NT2/D1 (cell line): ENCODE measurements at regions not wholly inside any gene's neighbourhood (a gene's known extent, or its start where the extent isn't known, plus 50 kb on each side); places are given as distances from the start of the nearest gene placed in this dataset.

ENCODE experiments used
- DNase-seq: peaks from one replicate; pipeline ENCODE4 v3.0.0-alpha.2; 2011; ENCODE audit warnings: low read depth, low spot score
- H3K27me3 ChIP-seq: 2 replicates; pipeline ENCODE4 v1.6.0; 2011; ENCODE audit warnings: mild to moderate bottlenecking; ENCODE audit not compliant: insufficient read length, insufficient read depth
- H3K36me3 ChIP-seq: 2 replicates; pipeline ENCODE4 v1.6.1; 2011; ENCODE audit warnings: mild to moderate bottlenecking, low read length, mixed read lengths; ENCODE audit not compliant: insufficient read depth, insufficient read length
- H3K4me1 ChIP-seq: 2 replicates; pipeline ENCODE4 v1.5.1; 2011; ENCODE audit not compliant: insufficient read depth, insufficient read length
- H3K4me3 ChIP-seq: 2 replicates; pipeline ENCODE4 v1.5.1; 2011; ENCODE audit warnings: low read depth; ENCODE audit not compliant: insufficient read length
- H3K9ac ChIP-seq: 2 replicates; pipeline ENCODE4 v1.6.0; 2011; ENCODE audit warnings: low read depth; ENCODE audit not compliant: insufficient read length
- H3K9me3 ChIP-seq: 2 replicates; pipeline ENCODE4 v1.5.1; 2011; ENCODE audit warnings: mild to moderate bottlenecking, low read length; ENCODE audit not compliant: insufficient read depth
- SUZ12 ChIP-seq: IDR thresholded peaks from 2 replicates; pipeline ENCODE4 v1.6.1; 2011; ENCODE audit not compliant: insufficient read length, insufficient read depth; ENCODE audit errors: extremely low read depth
- YY1 ChIP-seq: IDR thresholded peaks from 2 replicates; pipeline ENCODE4 v1.6.1; 2011; ENCODE audit not compliant: insufficient read length, insufficient read depth
- ZNF274 ChIP-seq: IDR thresholded peaks from 2 replicates; pipeline ENCODE4 v1.6.1; 2011; ENCODE audit warnings: mild to moderate bottlenecking, low read depth, low read length

- no peak for TF ChIP-seq SUZ12
- no peak for TF ChIP-seq ZNF274
- TF ChIP-seq YY1: no peak
- H3K4me1 ChIP-seq: no peaks in the 10 kb centered on the region
- no peak overlapping the region for H3K4me3 ChIP-seq
- no peaks in the 10 kb centered on the region for H3K27me3 ChIP-seq
- no peaks in the 10 kb centered on the region for H3K36me3 ChIP-seq
- H3K9ac ChIP-seq: no peak overlapping the region
- no peaks in the 10 kb centered on the region for H3K9me3 ChIP-seq
- no peak for DNase-seq
These were observed 623.3 kb downstream of the LRFN5 start for GRCh38 chr14:42229976-42230375.

GRCh38 chr14:42229294-42229693, 622.6 kb downstream of the LRFN5 start:
- Histone ChIP-seq H3K9me3 (no peaks in the 10 kb centered on the region), H3K4me1 (no peaks in the 10 kb centered on the region), H3K27me3 (no peaks in the 10 kb centered on the region), H3K36me3 (no peaks in the 10 kb centered on the region), H3K9ac (no peak overlapping the region), H3K4me3 (no peak overlapping the region)
- TF ChIP-seq YY1: no peak
- no peak for TF ChIP-seq SUZ12
- TF ChIP-seq ZNF274: no peak
- no peak for DNase-seq

DNA sequence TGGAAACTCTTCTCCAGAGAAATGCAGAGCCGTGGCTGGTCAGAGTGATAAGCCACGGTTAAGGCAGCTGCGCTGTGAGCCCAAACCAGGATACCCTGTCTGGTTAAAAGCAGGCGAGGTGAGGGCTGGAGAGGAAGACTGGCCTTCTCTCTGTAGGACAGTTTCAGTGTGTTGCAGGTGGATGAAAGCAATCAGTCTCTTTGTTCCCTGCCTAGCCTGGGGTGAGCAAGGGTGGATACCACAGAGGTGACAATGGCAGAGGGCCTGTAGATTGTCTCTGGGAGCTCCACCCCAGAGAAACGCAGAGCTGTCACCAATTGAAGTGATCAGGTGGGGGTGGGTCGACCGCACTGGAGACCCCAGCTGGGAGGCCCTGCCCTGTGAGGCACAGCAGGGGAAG, 621.9 kb downstream of the LRFN5 start:
- H3K9me3 ChIP-seq: no peaks in the 10 kb centered on the region
- H3K4me3 ChIP-seq: no peak overlapping the region
- no peaks in the 10 kb centered on the region for H3K4me1 ChIP-seq
- H3K9ac ChIP-seq: no peak overlapping the region
- H3K36me3 ChIP-seq: no peaks in the 10 kb centered on the region
- TF ChIP-seq SUZ12: no peak
- no peak for TF ChIP-seq ZNF274
- H3K27me3 ChIP-seq: no peaks in the 10 kb centered on the region
- DNase-seq: no peak

DNA sequence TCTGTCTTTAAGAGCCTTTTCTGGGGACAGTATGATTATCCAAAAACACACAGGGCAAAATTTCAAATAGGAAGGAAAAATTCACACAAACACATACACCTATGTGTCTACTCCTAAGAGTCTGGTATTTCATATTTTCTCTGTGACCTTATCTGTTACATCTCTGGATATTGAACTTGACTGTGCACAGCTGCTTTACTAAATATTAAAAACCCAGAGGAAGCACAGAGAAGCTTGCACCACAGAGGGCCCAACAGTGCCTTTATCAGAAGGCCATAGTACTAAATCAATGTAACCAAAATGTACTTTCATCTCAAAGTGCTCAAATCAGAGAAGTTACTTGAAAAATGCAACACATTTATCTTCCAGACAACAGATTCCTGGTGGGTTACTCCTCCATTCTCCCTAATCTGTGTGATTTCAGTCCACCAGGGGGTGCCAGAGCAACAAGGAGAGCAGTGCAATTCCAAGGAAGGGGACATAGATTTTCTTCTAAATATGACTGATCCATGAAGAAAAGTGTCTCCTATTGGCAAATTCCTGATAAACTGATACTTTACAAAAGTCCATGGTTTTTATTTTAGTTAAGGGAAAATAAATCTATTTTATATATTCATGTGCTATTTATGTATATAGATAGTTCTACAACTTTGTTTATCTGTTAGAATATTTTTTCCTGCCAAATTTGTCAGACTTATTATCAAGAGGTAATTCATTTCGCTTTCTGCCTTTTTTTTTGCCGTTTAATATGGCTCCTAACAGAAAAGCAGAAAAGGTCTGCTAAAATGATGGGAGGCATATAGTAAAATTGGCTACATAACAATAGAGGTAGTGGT, 617.6 kb downstream of the LRFN5 start:
- Histone ChIP-seq H3K36me3 (no peaks in the 10 kb centered on the region), H3K4me3 (no peak overlapping the region), H3K27me3 (no peaks in the 10 kb centered on the region), H3K9me3 (no peaks in the 10 kb centered on the region), H3K9ac (no peak overlapping the region), H3K4me1 (no peaks in the 10 kb centered on the region)
- TF ChIP-seq SUZ12 (no peak), ZNF274 (no peak), YY1 (no peak)
- peak; percentile 38 for DNase-seq

DNA sequence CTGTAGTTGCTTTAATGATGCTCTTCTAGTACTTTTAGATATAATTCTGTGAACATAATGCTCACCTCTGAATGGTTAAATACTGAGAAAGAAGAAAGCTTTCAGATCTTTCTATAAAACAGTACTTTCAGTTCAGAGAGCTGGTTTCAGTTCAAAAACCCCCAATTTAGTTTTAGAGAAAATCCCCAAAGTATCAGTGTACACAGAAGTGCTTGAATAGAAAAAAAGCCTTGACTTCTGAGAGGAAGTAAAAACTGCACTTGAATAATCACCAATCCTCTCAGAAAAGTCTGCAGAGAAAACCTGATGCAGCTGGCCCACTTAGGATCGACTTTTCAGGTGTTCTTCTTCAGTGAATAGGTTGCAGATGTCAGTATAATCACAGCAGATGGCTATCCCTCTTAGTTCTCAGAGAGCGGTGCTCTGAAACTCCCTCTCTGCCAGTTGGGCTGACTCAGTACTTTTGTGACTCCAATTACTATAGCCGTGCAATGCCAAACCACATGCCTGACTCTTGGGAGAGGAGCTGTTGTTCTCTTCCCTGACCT, 616.3 kb downstream of the LRFN5 start:
- Histone ChIP-seq H3K36me3 (no peaks in the 10 kb centered on the region), H3K27me3 (no peaks in the 10 kb centered on the region), H3K9ac (no peak overlapping the region), H3K4me3 (no peak overlapping the region), H3K9me3 (no peaks in the 10 kb centered on the region), H3K4me1 (no peaks in the 10 kb centered on the region)
- no peak for TF ChIP-seq YY1
- TF ChIP-seq ZNF274: no peak
- TF ChIP-seq SUZ12: no peak
- no peak for DNase-seq

DNA sequence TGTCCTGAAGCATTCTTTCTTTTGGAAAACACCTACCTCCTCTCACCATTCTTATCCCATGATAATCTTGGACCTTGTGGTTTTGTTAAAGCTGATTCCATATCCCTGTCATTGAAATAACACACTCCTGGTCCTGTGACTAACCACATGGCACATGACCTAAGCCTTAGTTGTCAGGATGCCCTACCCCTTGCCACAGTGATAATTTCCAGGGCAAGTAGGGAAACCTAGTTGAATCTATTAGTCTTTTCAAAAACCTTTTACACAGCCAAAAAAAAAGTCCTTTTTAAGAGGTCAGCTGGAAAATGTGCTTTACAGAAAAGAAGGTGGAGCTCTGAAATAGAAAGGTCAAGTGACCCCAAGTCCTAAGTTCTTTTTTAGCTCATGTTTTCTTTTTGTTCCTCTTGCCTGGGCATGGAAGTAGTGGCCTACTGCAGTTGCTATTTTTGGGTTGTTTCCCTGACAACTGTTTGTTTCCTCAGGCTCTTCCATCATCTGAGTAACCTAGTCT, 608.4 kb downstream of the LRFN5 start:
- TF ChIP-seq YY1 (no peak), ZNF274 (no peak), SUZ12 (no peak)

GRCh38 chr14:42200957-42201356, 594.3 kb downstream of the LRFN5 start:
- no peak for DNase-seq
- H3K36me3 ChIP-seq: no peaks in the 10 kb centered on the region
- H3K9me3 ChIP-seq: no peaks in the 10 kb centered on the region
- no peaks in the 10 kb centered on the region for H3K4me1 ChIP-seq
- no peak for TF ChIP-seq ZNF274
- no peak for TF ChIP-seq SUZ12
- no peak for TF ChIP-seq YY1
- no peak overlapping the region for H3K9ac ChIP-seq
- H3K4me3 ChIP-seq: no peak overlapping the region
- H3K27me3 ChIP-seq: no peaks in the 10 kb centered on the region

More for the DNA sequence above, 608.4 kb downstream of the LRFN5 start:
- Histone ChIP-seq H3K9me3 (no peaks in the 10 kb centered on the region), H3K27me3 (no peaks in the 10 kb centered on the region), H3K4me1 (no peaks in the 10 kb centered on the region), H3K36me3 (no peaks in the 10 kb centered on the region), H3K9ac (no peak overlapping the region), H3K4me3 (no peak overlapping the region)
- no peak for DNase-seq
